Parathyroid adenoma (tissue), 2 donors: ENCODE measurements at regions not wholly inside any gene's neighbourhood (a gene's known extent, or its start where the extent isn't known, plus 50 kb on each side); places are given as distances from the start of the nearest gene placed in this dataset.

Experiments used
- H2AFZ ChIP-seq: fragments of 300-600 bp; sonication (generic); one replicate; pipeline ENCODE4 v1.7.0; 2017; ENCODE audit warnings: antibody characterized with exemption, mild to moderate bottlenecking
- H3K27ac ChIP-seq: fragments of 300-600 bp; sonication (generic); one replicate; pipeline ENCODE4 v1.7.0; 2017
- H3K27me3 ChIP-seq: fragments of 300-600 bp; sonication (generic); one replicate; pipeline ENCODE4 v1.7.0; 2017; ENCODE audit warnings: low read length; ENCODE audit not compliant: control insufficient read depth, insufficient read depth
- H3K36me3 ChIP-seq: fragments of 300-600 bp; sonication (generic); one replicate; pipeline ENCODE4 v1.7.0; 2017; ENCODE audit warnings: low read length; ENCODE audit not compliant: control insufficient read depth, insufficient read depth
- H3K4me1 ChIP-seq: fragments of 300-600 bp; sonication (generic); one replicate; pipeline ENCODE4 v1.7.0; 2017; ENCODE audit warnings: control low read depth
- H3K4me2 ChIP-seq: fragments of 300-600 bp; sonication (generic); one replicate; pipeline ENCODE4 v1.7.0; 2017; ENCODE audit warnings: low read length
- H3K4me3 ChIP-seq: fragments of 300-600 bp; sonication (generic); one replicate; pipeline ENCODE4 v1.7.0; 2017; ENCODE audit warnings: low read depth, low read length
- H3K79me2 ChIP-seq: fragments of 300-600 bp; sonication (generic); one replicate; pipeline ENCODE4 v1.7.0; 2017; ENCODE audit warnings: control low read depth
- H3K9ac ChIP-seq: fragments of 300-600 bp; sonication (generic); one replicate; pipeline ENCODE4 v1.7.0; 2017; ENCODE audit warnings: mild to moderate bottlenecking
- H3K9me3 ChIP-seq: fragments of 300-600 bp; sonication (generic); one replicate; pipeline ENCODE4 v1.7.0; 2017; ENCODE audit warnings: low read length; ENCODE audit not compliant: control insufficient read depth
- TF ChIP-seq, protein P1 (sequence below): fragments of 300-600 bp; sonication (generic); IDR thresholded peaks from one replicate; pipeline ENCODE4 v1.7.0; 2017; ENCODE audit warnings: antibody characterized with exemption, mild to moderate bottlenecking
- donor health status: primary hyperparathyroidism.

DNA sequence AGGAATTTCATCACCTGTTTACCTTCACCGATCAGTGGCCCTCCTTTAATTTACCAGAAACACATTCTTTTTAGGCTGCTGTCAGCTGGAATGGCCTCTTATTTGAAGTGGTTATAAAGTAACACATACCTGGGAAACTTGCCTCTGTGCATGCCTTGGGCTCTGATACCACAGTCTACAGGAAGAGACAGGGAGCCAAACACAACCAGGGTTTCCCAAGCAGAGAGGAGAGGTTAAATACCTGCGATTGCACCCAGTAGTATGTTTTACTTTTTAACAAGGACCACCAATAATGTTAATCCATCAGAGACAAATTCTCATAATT is 444.0 kb upstream of the SGCG start:
- Histone ChIP-seq H3K4me2 (no peak overlapping the region), H3K9me3 (no peaks in the 10 kb centered on the region), H3K27ac (no peak overlapping the region), H2AFZ (no peak overlapping the region), H3K36me3 (no peaks in the 10 kb centered on the region), H3K27me3 (no peaks in the 10 kb centered on the region), H3K4me3 (no peak overlapping the region), H3K4me1 (no peaks in the 10 kb centered on the region), H3K79me2 (no peaks in the 10 kb centered on the region), H3K9ac (no peak overlapping the region)
- TF ChIP-seq, protein P1, sequence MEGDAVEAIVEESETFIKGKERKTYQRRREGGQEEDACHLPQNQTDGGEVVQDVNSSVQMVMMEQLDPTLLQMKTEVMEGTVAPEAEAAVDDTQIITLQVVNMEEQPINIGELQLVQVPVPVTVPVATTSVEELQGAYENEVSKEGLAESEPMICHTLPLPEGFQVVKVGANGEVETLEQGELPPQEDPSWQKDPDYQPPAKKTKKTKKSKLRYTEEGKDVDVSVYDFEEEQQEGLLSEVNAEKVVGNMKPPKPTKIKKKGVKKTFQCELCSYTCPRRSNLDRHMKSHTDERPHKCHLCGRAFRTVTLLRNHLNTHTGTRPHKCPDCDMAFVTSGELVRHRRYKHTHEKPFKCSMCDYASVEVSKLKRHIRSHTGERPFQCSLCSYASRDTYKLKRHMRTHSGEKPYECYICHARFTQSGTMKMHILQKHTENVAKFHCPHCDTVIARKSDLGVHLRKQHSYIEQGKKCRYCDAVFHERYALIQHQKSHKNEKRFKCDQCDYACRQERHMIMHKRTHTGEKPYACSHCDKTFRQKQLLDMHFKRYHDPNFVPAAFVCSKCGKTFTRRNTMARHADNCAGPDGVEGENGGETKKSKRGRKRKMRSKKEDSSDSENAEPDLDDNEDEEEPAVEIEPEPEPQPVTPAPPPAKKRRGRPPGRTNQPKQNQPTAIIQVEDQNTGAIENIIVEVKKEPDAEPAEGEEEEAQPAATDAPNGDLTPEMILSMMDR, result no peak

DNA sequence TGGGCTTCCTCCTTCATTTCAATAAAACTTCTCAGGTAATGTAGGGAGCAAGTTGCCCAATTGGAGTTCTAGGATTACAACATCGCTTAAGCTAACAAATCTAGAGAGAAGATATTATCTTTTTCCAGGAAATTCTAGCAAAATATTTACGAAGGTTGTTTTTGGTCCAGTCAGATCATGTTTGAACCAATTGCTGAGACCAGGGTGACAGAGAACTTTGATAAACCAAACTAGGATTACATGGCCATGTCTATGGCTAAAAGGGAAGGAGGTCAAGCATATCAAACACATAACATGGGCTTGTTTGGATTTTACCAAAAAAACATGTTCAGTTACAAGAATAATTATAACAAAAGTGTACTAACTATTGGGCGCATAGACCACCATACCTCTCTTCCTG is 442.4 kb upstream of the SGCG start:
- H3K4me1 ChIP-seq, result no peaks in the 10 kb centered on the region
- H2AFZ ChIP-seq, result no peak overlapping the region
- no peak overlapping the region for H3K4me3 ChIP-seq
- no peak overlapping the region for H3K27ac ChIP-seq
- TF ChIP-seq, protein P1, result no peak
- H3K36me3 ChIP-seq, result no peaks in the 10 kb centered on the region
- no peaks in the 10 kb centered on the region for H3K79me2 ChIP-seq
- H3K4me2 ChIP-seq, result no peak overlapping the region
- no peaks in the 10 kb centered on the region for H3K27me3 ChIP-seq
- no peak overlapping the region for H3K9ac ChIP-seq
- no peaks in the 10 kb centered on the region for H3K9me3 ChIP-seq

DNA sequence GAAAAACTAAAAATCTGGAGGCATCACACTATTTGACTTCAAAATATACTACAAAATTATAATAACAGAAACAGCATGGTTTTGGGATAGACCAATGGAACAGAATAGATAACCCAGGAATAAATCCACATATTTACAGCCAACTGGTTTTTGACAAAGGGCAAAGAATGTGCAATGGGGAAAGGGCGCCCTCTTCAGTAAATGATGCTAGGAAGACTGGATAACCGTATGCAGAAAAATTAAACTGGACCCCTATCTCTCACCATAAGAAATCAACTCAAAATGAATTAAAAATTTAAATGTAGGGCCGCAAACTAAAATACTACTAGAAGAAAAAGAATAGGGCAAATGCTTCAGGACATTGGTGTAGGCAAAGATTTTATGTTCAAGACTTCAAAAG is 440.5 kb upstream of the SGCG start:
- Histone ChIP-seq H3K79me2 (no peaks in the 10 kb centered on the region), H3K9ac (no peak overlapping the region), H2AFZ (no peak overlapping the region), H3K36me3 (no peaks in the 10 kb centered on the region), H3K4me2 (no peak overlapping the region), H3K4me3 (no peak overlapping the region), H3K4me1 (no peaks in the 10 kb centered on the region), H3K27me3 (no peaks in the 10 kb centered on the region), H3K9me3 (no peaks in the 10 kb centered on the region), H3K27ac (no peak overlapping the region)
- TF ChIP-seq, protein P1, result no peak

DNA sequence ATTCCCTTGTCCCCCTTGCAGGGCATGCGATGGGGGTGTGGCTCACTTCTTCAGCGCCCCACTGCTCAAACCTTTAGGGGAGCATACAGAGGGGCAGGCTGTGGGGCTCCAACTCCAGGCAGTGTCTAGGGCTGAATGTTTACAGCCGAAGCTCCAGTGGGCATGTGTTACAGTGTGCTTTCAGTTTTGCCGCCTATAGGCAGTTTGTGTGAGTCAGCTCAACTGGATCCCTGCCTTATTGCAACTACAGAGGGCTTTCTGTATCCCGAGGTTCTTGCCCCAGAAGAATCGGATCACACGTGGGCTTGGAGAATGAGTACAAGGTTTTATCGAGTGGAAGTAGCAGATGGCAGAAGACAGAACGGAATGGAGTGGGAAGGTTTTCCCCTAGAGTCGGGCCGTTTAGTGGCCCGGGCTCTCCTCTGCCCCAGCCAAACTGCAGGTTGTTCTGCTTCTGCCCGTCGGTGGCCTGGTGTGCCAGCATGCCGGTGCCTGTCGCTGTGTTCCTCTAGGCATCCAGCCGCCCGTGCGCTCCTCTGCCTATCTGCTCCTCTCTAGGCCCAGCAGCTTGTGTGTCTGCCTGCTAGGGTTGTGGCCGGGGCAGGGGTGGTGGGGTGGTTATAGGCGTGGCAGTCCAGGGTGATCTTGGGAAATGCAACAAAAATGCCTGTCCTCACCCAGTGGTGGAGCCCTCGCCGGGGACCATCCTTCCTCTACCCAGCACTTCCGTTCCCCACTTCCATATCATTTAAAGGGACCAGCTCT is 435.9 kb upstream of the SGCG start:
- Histone ChIP-seq H2AFZ (no peak overlapping the region), H3K27ac (no peak overlapping the region)

More for the DNA sequence above, 435.9 kb upstream of the SGCG start:
- Histone ChIP-seq H3K36me3 (no peaks in the 10 kb centered on the region), H3K4me3 (no peak overlapping the region), H3K27me3 (no peaks in the 10 kb centered on the region), H3K9ac (no peak overlapping the region), H3K4me1 (no peaks in the 10 kb centered on the region), H3K79me2 (no peaks in the 10 kb centered on the region), H3K4me2 (no peak overlapping the region), H3K9me3 (no peaks in the 10 kb centered on the region)
- TF ChIP-seq, protein P1, result no peak
